Heart right ventricle (tissue), 16 donors: ENCODE measurements at regions not wholly inside any gene's neighbourhood (a gene's known extent, or its start where the extent isn't known, plus 50 kb on each side); places are given as distances from the start of the nearest gene placed in this dataset.
A peak's percentile ranks its signal among the peaks of the same experiment; 100 is the strongest.

Experiments
- ATAC-seq, 8 donors: fragments of 200-7000 bp; cut with Tn5 transposase; one replicate each; pipeline ENCODE4 v1.9.1; 2020; ENCODE audit warnings: mild to moderate bottlenecking in 8 of 8, moderate library complexity in 8 of 8, moderate number of reproducible peaks in 1 of 8
- DNase-seq, 2 donors: peaks; one replicate each; pipeline ENCODE4 v3.0.0-alpha.2; 2020
- H3K27ac ChIP-seq, 10 donors: fragments of 200-600 bp; sonication (generic) in 2 of 10; one replicate each; pipeline versions ENCODE4 v1.5.0 to v1.8.0; 2020 to 2022; ENCODE audit warnings: mild to moderate bottlenecking in 3 of 10
- H3K27me3 ChIP-seq, 7 donors: fragments of 200-600 bp; one replicate each; pipeline ENCODE4 v1.8.0; 2021 to 2022; ENCODE audit warnings: mild to moderate bottlenecking in 2 of 7
- H3K36me3 ChIP-seq, 9 donors: fragments of 200-600 bp; sonication (generic) in 1 of 9; one replicate each; pipeline versions ENCODE4 v1.5.0 to v1.8.0; 2020 to 2022; ENCODE audit warnings: mild to moderate bottlenecking in 2 of 9
- H3K4me1 ChIP-seq, 9 donors: fragments of 200-600 bp; sonication (generic) in 1 of 9; one replicate each; pipeline versions ENCODE4 v1.5.0 to v1.8.0; 2020 to 2022; ENCODE audit warnings: mild to moderate bottlenecking in 4 of 9
- H3K4me3 ChIP-seq, 10 donors: fragments of 200-600 bp; sonication (generic) in 2 of 10; one replicate each; pipeline versions ENCODE4 v1.5.0 to v1.8.0; 2020 to 2022; ENCODE audit warnings: mild to moderate bottlenecking in 7 of 10, moderate library complexity in 2 of 10
- H3K9me3 ChIP-seq, 11 donors: fragments of 200-600 bp in 10 of 11; sonication (generic) in 2 of 11; one replicate each; pipeline versions ENCODE4 v1.5.0 to v1.8.0; 2013 to 2022; ENCODE audit warnings: mild to moderate bottlenecking in 2 of 11, control low read depth in 1 of 11, moderate library complexity in 1 of 11
- CTCF ChIP-seq, 9 donors: fragments of 200-600 bp; sonication (generic) in 2 of 9; IDR thresholded peaks; one replicate each; pipeline versions ENCODE4 v1.5.0 to v1.8.0; 2021 to 2022; ENCODE audit warnings: antibody characterized with exemption in 9 of 9, mild to moderate bottlenecking in 5 of 9, moderate library complexity in 1 of 9
- whole genome bisulfite sequencing, 2 donors: extraction: QIAGEN DNeasy Blood & Tissue Kit; methylation state at CpG; one replicate each; pipeline ENCODE4 v1.1.7; 2013; ENCODE audit warnings: inconsistent platforms in 1 of 2; 5-methylcytosine and 5-hydroxymethylcytosine counted together
- intact Hi-C, 10 donors: fragments of 100-400 bp; cut with DNase I; formaldehyde crosslinking; loops; one replicate each; pipeline versions ENCODE4 v1.11.1 to v1.14.2; 2022
- donor health status: Arrhythmogenic right ventricular cardiomyopathy.
- donor health status: ischemic (EF 13 %, LVEDD 7.1; RV severe dilation, severe dysfunction).
- donor health status: healthy with polysubstance abuse.
- donor health status: DM: no; HTN: yes; CAD: no.
- donor health status: DM: no; HTN: no; CAD: no.
- donor health status: ischemic (EF 25% LVEDD 6.9; RV normal size, moderate dysfunction).
- donor health status: ischemic (EF 25% LVEDD 5.7; RV mildly dilated, moderate dysfunction).
- donor health status: healthy.
- donor health status: DM: yes; HTN: yes; CAD: no.
- donor health status: Ischemic cardiomyopathy.
- donor health status: ischemic (EF 35%, LVEDD 5.7; RV mildly dilated, moderate dysfunction).
- donor health status: nonischemic (EF 11% LVEDD 7.7; RV severe dilation, severe dysfunction).
- donor health status: DM: yes; HTN: yes; CAD: no.
- donor health status: PGD.
- donor health status: ischemic (EF 29% LVEDD 5.4; RV normal size, mild dysfunction).
- donor health status: nonischemic (EF 23%, LVEDD 6.1; RV moderate dilation, normal function).

- no peaks in the 10 kb centered on the region for H3K9me3 ChIP-seq
- H3K4me3 ChIP-seq: peak overlapping the region in 4 of 10 donors; percentile 34 to 62 (median 54)
- TF ChIP-seq CTCF (IDR thresholded peaks at IDR 0.05): no peak
- intact Hi-C loops: loop anchor here in 2 of 10 donors (1.0 to 5.0 kb wide), 3 partner anchors 40 to 141 kb away; partner anchors contain the start of gene SMAD6 (in 2 of the 2)
- no peaks in the 10 kb centered on the region for H3K27me3 ChIP-seq
- 0 to 94% methylated on average over 2 of the region's 2 CpGs for WGBS, 2 donors
- H3K36me3 ChIP-seq: peaks cover 0 to 9% (median 0%) of the 10 kb centered on the region in 9 donors
- DNase-seq (no peak), ATAC-seq (no peak)
- H3K27ac ChIP-seq: peak overlapping the region in 7 of 10 donors; percentile 87 to 97 (median 96)
- H3K4me1 ChIP-seq: peaks cover 13 to 57% (median 42%) of the 10 kb centered on the region in 9 donors
These were observed 141.5 kb downstream of the SMAD6 start for GRCh38 chr15:66843581-66843980.

GRCh38 chr15:66844041-66844746 is 142.2 kb downstream of the SMAD6 start:
- Histone ChIP-seq H3K27ac (peak overlapping the region in 4 of 10 donors; percentile 95 to 97 (median 96)), H3K27me3 (no peaks in the 10 kb centered on the region), H3K4me1 (peaks cover 17 to 63% (median 44%) of the 10 kb centered on the region in 9 donors), H3K4me3 (no peak overlapping the region), H3K36me3 (peaks cover 0 to 9% (median 0%) of the 10 kb centered on the region in 9 donors), H3K9me3 (no peaks in the 10 kb centered on the region)
- intact Hi-C loops: loop anchor here in 3 of 10 donors (2.0 to 5.0 kb wide), 3 partner anchors 19 to 142 kb away; partner anchors contain the start of gene SMAD6 (in 2 of the 3)
- WGBS, 2 donors: 85 to 88% methylated on average over 8 of the region's 8 CpGs
- no peak for TF ChIP-seq CTCF (IDR thresholded peaks at IDR 0.05)
- DNase-seq (no peak), ATAC-seq (no peak)

- TF ChIP-seq CTCF (IDR thresholded peaks at IDR 0.05): no peak
- peaks cover 0 to 9% (median 0%) of the 10 kb centered on the region in 9 donors for H3K36me3 ChIP-seq
- H3K9me3 ChIP-seq: no peaks in the 10 kb centered on the region
- no peaks in the 10 kb centered on the region for H3K27me3 ChIP-seq
- intact Hi-C loops: loop anchor here in 6 of 10 donors (2.0 to 5.0 kb wide), 6 partner anchors 20 to 227 kb away; partner anchors contain the start of gene SMAD6 (in 2 of the 6)
- H3K27ac ChIP-seq: peak overlapping the region in 1 of 10 donors; percentile 95
- H3K4me1 ChIP-seq: peaks cover 18 to 63% (median 48%) of the 10 kb centered on the region in 9 donors
- no peak for ATAC-seq
- H3K4me3 ChIP-seq: no peak overlapping the region
- 98% methylated on average over 5 of the region's 5 CpGs for WGBS, 2 donors
- no peak for DNase-seq
These were observed 142.7 kb downstream of the SMAD6 start for GRCh38 chr15:66844747-66845145.

GRCh38 chr15:66845266-66845785 is 143.3 kb downstream of the SMAD6 start:
- Histone ChIP-seq H3K4me3 (no peak overlapping the region), H3K4me1 (peaks cover 24 to 65% (median 51%) of the 10 kb centered on the region in 9 donors), H3K27me3 (no peaks in the 10 kb centered on the region), H3K27ac (peak overlapping the region in 4 of 10 donors; percentile 25 to 95 (median 34)), H3K36me3 (peaks cover 0 to 9% (median 0%) of the 10 kb centered on the region in 9 donors), H3K9me3 (no peaks in the 10 kb centered on the region)
- WGBS, 2 donors: 92 to 93% methylated on average over 13 of the region's 13 CpGs
- intact Hi-C loops: loop anchor here in 4 of 10 donors (2.0 to 5.0 kb wide), 4 partner anchors 21 to 228 kb away; no protein-coding TSS in a partner anchor
- no peak for DNase-seq
- no peak for TF ChIP-seq CTCF (IDR thresholded peaks at IDR 0.05)
- ATAC-seq: no peak
